Peyer's patch (tissue), 4 donors: ENCODE measurements at regions not wholly inside any gene's neighbourhood (a gene's known extent, or its start where the extent isn't known, plus 50 kb on each side); places are given as distances from the start of the nearest gene placed in this dataset.

Experiments
- DNase-seq, 3 donors: peaks; one replicate each; pipeline ENCODE4 v3.0.0-alpha.2; 2017 to 2019
- H3K27ac ChIP-seq, 4 donors: fragments of 200-600 bp; sonication (generic); one replicate each; pipeline ENCODE4 v1.5.1; 2016 to 2019
- H3K27me3 ChIP-seq, 2 donors: fragments of 200-600 bp; sonication (generic); one replicate each; pipeline ENCODE4 v1.5.1; 2019
- H3K36me3 ChIP-seq, 3 donors: fragments of 200-600 bp; sonication (generic); one replicate each; pipeline ENCODE4 v1.5.1; 2016 to 2019
- H3K4me1 ChIP-seq, 4 donors: fragments of 200-600 bp; sonication (generic); one replicate each; pipeline ENCODE4 v1.5.1; 2016 to 2019
- H3K4me3 ChIP-seq, 4 donors: fragments of 200-600 bp; sonication (generic); 1 replicate in 3 of 4; 2 replicates in 1 of 4; pipeline ENCODE4 v1.5.1; 2016 to 2019; ENCODE audit warnings: mild to moderate bottlenecking in 1 of 4
- H3K9me3 ChIP-seq, 4 donors: fragments of 200-600 bp; sonication (generic); one replicate each; pipeline ENCODE4 v1.5.1; 2016 to 2019; ENCODE audit warnings: mild to moderate bottlenecking in 1 of 4
- POLR2A ChIP-seq, 2 donors: fragments of 450-650 bp; IDR thresholded peaks; one replicate each; pipeline ENCODE4 v1.5.1; 2017; ENCODE audit warnings: antibody characterized with exemption in 2 of 2, mild to moderate bottlenecking in 2 of 2, moderate library complexity in 2 of 2
- TF ChIP-seq, protein P1 (sequence below), 6 experiments: fragments of 450-650 bp in 4 of 6; fragments of 200-600 bp in 2 of 6; sonication (generic) in 1 of 6; IDR thresholded peaks; one replicate each; pipeline ENCODE4 v1.5.1; 2017 to 2019; ENCODE audit warnings: antibody characterized with exemption in 6 of 6, mild to moderate bottlenecking in 3 of 6, moderate library complexity in 1 of 6

DNA sequence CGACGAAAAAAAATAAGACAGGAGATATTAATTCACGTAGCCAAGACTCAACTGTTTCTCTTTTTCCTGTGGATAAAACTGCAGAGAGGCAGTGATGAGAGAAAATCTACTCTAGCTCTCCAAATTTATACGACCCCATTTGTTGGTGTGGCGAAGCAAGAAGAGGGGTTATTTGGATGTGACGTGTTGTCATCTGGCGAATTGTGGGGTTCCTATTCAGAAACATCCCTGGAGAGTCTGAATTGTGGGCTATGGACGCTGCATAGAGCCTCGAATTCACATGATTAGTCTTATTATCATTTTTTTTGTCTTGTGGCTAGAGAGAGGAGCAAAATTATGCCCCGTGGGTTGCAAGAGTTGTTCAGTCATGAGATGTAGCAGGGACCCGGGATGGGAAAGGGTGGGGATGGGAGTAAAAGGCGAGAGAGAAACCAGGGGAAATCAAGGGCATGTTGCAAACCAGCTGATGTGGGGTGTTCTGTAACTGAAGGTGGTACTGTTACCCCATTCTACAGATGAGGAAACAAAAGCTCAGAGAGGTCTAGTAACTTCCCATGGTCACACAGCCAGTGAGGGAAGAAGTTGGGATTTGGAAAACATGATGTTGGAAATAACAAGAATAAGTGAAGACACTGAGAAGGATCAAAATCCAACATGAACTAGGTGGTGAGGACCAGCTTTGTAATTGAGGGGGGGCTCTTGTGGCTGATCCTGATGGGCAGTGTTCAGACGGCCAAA, 69.2 kb upstream of the SFMBT2 start:
- no peak for DNase-seq
- no peaks in the 10 kb centered on the region for H3K4me1 ChIP-seq

DNA sequence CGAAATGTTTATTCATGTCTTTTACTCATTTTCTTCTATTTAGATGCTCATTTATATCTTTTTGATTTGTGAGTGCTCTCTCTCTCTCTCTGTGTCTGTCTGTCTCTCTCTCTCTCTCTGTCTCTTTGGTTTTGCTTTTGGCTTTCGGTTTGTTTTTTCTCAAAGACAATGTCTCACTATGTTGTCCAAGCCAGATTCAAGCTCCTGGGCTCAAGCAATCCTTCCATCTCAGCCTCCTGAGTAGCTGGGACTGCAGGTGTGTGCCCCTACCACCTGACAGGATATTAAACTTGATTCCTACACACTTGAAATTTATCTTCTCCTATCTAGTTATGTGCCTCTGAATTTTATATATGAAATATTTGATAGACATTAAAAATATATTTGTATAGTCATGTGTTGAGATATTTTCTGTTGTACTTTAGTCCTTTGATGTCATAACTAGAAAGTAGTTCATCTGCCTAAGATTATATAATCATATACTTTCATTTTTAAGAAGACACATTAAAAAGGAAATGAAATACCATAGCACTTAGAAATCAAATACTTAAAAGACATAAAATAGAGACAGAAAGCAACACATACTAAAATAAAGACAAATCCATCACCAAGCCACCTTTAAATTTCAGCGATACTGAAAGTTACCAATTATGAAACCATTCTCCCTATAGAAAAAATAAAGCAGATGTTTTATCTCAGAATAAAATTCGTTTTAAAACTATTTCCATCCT, 68.1 kb upstream of the SFMBT2 start:
- no peak for TF ChIP-seq POLR2A (IDR thresholded peaks at IDR 0.05)
- TF ChIP-seq, protein P1, sequence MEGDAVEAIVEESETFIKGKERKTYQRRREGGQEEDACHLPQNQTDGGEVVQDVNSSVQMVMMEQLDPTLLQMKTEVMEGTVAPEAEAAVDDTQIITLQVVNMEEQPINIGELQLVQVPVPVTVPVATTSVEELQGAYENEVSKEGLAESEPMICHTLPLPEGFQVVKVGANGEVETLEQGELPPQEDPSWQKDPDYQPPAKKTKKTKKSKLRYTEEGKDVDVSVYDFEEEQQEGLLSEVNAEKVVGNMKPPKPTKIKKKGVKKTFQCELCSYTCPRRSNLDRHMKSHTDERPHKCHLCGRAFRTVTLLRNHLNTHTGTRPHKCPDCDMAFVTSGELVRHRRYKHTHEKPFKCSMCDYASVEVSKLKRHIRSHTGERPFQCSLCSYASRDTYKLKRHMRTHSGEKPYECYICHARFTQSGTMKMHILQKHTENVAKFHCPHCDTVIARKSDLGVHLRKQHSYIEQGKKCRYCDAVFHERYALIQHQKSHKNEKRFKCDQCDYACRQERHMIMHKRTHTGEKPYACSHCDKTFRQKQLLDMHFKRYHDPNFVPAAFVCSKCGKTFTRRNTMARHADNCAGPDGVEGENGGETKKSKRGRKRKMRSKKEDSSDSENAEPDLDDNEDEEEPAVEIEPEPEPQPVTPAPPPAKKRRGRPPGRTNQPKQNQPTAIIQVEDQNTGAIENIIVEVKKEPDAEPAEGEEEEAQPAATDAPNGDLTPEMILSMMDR (IDR thresholded peaks at IDR 0.05), result no peak
- Histone ChIP-seq H3K27ac (no peak overlapping the region), H3K4me3 (no peak overlapping the region), H3K9me3 (no peaks in the 10 kb centered on the region), H3K36me3 (no peaks in the 10 kb centered on the region), H3K27me3 (no peaks in the 10 kb centered on the region), H3K4me1 (no peaks in the 10 kb centered on the region)
- no peak for DNase-seq

More for the DNA sequence above, 69.2 kb upstream of the SFMBT2 start:
- no peaks in the 10 kb centered on the region for H3K36me3 ChIP-seq
- no peaks in the 10 kb centered on the region for H3K27me3 ChIP-seq
- peak overlapping the region in 1 of 4 donors; percentile 63 for H3K27ac ChIP-seq
- no peaks in the 10 kb centered on the region for H3K9me3 ChIP-seq
- TF ChIP-seq POLR2A (IDR thresholded peaks at IDR 0.05), result no peak
- TF ChIP-seq, protein P1 (IDR thresholded peaks at IDR 0.05), result no peak
- no peak overlapping the region for H3K4me3 ChIP-seq

DNA sequence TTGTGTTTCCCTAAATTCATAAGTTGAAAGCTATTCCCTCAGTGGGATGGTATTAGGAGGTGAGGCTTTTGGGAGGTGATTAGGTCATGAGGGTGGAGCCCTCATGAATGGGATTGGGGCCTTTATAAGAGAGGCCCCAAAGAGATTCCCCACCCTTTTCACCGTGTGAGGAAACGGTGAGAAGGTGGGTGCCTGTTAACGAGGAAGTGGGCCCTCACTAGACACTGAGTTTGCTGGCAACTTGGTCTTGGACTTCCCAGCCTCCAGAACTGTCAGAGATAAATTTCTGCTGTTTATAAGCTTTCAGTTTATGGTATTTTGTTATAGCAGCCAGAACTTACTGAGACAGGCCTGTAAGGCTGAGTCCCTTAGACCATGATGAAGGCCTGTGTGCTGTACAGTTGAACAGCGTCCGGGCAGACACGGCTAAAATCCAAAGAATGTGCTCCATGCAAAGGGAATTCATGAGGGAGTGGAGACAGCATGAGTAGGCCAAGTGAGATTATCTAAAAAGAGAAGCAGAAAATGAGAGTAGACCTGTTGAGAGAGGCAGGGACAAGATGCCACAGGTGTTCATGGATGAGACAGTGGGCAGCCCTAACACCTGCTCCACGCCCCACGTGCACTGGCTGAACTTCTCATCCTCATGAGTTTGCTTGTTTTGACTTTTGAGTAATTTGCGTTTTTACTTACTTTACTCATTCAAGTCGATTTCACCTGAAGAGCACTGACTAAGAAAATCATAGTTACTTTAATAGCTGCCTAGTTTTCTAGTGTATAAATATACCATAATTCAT, 66.9 kb upstream of the SFMBT2 start:
- no peak for TF ChIP-seq POLR2A (IDR thresholded peaks at IDR 0.05)
- TF ChIP-seq, protein P1 (IDR thresholded peaks at IDR 0.05), result no peak
- H3K4me3 ChIP-seq, result no peak overlapping the region
- H3K4me1 ChIP-seq, result no peaks in the 10 kb centered on the region
- DNase-seq, result peak in 1 of 3 donors; percentile 56
- H3K36me3 ChIP-seq, result no peaks in the 10 kb centered on the region
- H3K27me3 ChIP-seq, result no peaks in the 10 kb centered on the region
- no peak overlapping the region for H3K27ac ChIP-seq
- no peaks in the 10 kb centered on the region for H3K9me3 ChIP-seq

DNA sequence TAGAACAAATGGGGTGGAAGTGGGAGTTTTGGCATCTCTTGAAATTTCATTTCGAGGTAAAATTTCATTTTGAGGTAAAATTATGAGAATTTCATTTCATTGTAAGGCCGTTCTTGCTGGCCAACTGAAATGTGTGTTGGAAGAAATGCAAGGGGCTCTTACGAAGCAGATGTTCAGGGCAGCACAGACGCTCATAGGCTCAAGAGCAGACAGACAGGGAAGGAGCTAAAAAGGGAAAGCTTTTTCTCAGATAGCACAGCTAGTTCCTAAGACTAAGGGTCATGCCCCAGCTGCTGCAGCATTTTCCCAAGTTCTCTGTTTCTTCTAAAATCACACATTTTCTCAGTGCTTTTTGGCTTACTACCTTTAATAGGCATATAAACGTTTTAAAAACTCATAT, 65.1 kb upstream of the SFMBT2 start:
- no peak for DNase-seq
- no peak for TF ChIP-seq POLR2A (IDR thresholded peaks at IDR 0.05)
- TF ChIP-seq, protein P1 (IDR thresholded peaks at IDR 0.05), result no peak
- Histone ChIP-seq H3K27ac (peak overlapping the region in 1 of 4 donors; percentile 16), H3K4me3 (no peak overlapping the region), H3K4me1 (peaks cover 0 to 7% (median 0%) of the 10 kb centered on the region in 4 donors), H3K9me3 (no peaks in the 10 kb centered on the region), H3K36me3 (no peaks in the 10 kb centered on the region), H3K27me3 (no peaks in the 10 kb centered on the region)

DNA sequence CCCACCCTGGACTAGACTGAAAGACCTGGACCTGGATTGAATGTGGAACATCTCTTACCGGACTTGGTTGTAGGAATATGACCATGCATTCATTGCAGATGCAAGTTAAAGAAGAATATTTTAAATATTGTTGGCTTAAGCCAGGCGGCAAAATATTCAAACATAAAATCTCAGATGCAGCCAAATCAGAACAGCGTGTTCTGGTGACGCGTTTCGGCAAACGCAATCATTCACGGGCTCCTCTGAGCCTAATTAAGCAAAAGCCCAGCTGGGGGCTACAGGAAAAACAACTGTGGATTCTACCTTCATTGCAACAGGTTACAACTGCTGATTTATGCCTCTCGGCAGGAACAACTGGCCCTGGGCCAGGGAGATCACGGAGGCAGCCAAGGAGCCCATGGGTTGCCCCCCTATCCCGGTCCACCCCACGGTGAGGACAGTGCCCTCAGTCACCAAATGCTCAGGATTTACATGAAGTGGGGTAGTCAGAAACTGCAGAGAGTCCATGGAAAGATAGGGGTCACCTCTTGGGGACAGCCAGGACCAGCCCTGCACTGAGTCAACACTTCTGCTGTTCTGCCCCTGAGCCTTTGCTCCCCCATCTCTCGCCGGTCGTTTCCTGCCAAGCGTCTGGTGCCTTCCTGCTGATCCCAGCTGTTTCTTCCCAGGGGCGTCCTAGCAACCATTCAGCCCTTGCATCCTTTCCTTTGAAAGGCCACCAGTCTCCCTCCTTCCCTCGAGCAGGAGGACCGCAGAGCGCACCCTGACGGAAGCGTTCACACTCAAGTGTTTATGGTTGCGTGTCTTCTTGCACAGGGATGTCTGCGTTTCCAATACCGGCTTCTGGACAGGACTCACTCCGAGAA, 64.4 kb upstream of the SFMBT2 start:
- TF ChIP-seq, protein P1 (IDR thresholded peaks at IDR 0.05), result no peak
- no peak for TF ChIP-seq POLR2A (IDR thresholded peaks at IDR 0.05)
- H3K36me3 ChIP-seq, result no peaks in the 10 kb centered on the region
- peaks cover 0 to 7% (median 0%) of the 10 kb centered on the region in 4 donors for H3K4me1 ChIP-seq
- peak overlapping the region in 2 of 4 donors; percentile 16 to 64 for H3K27ac ChIP-seq
- H3K4me3 ChIP-seq, result no peak overlapping the region
- no peak for DNase-seq
- no peaks in the 10 kb centered on the region for H3K27me3 ChIP-seq
- H3K9me3 ChIP-seq, result no peaks in the 10 kb centered on the region
